Skeletal muscle tissue (tissue), 3 donors: ENCODE measurements at regions not wholly inside any gene's neighbourhood (a gene's known extent, or its start where the extent isn't known, plus 50 kb on each side); places are given as distances from the start of the nearest gene placed in this dataset.
"Not testable (repeated sequence)": the region's sequence is repeated elsewhere in the genome, so short reads cannot be mapped to it uniquely, and the experiment has no call there.

Experiments
- H3K27ac ChIP-seq: one replicate; pipeline ENCODE4 v1.7.0; 2013; ENCODE audit warnings: mild to moderate bottlenecking, low read depth, low read length, inconsistent platforms
- H3K27me3 ChIP-seq, 3 donors: one replicate each; pipeline ENCODE4 v1.7.0; 2013; ENCODE audit warnings: low read length in 3 of 3; ENCODE audit not compliant: control insufficient read depth in 3 of 3, insufficient read depth in 3 of 3
- H3K36me3 ChIP-seq, 3 donors: one replicate each; pipeline ENCODE4 v1.7.0; 2013; ENCODE audit warnings: low read length in 3 of 3; ENCODE audit not compliant: control insufficient read depth in 3 of 3, insufficient read depth in 3 of 3
- H3K4me1 ChIP-seq, 3 donors: one replicate each; pipeline ENCODE4 v1.7.0; 2013; ENCODE audit warnings: low read length in 3 of 3, mild to moderate bottlenecking in 3 of 3; ENCODE audit not compliant: control insufficient read depth in 3 of 3, insufficient read depth in 3 of 3
- H3K4me3 ChIP-seq, 3 donors: one replicate each; pipeline ENCODE4 v1.7.0; 2013; ENCODE audit warnings: low read length in 3 of 3
- H3K9ac ChIP-seq, 3 donors: one replicate each; pipeline ENCODE4 v1.7.0; 2013; ENCODE audit warnings: low read length in 3 of 3, mild to moderate bottlenecking in 3 of 3, moderate library complexity in 2 of 3, low read depth in 1 of 3
- H3K9me3 ChIP-seq, 3 donors: one replicate each; pipeline ENCODE4 v1.7.0; 2013; ENCODE audit warnings: low read length in 3 of 3; ENCODE audit not compliant: control insufficient read depth in 3 of 3
- donor health status: Osteomylitis.

GRCh38 chr1:166676981-166677380 is 162.3 kb upstream of the POGK start:
- Histone ChIP-seq H3K27me3 (no peaks in the 10 kb centered on the region), H3K9ac (no peak overlapping the region), H3K9me3 (no peaks in the 10 kb centered on the region), H3K36me3 (no peaks in the 10 kb centered on the region), H3K4me1 (no peaks in the 10 kb centered on the region), H3K27ac (no peak overlapping the region), H3K4me3 (no peak overlapping the region)

- no peak overlapping the region for H3K9ac ChIP-seq
- no peak overlapping the region for H3K4me3 ChIP-seq
- no peaks in the 10 kb centered on the region for H3K36me3 ChIP-seq
- no peaks in the 10 kb centered on the region for H3K9me3 ChIP-seq
- H3K4me1 ChIP-seq = no peaks in the 10 kb centered on the region
- H3K27ac ChIP-seq = no peak overlapping the region
- no peaks in the 10 kb centered on the region for H3K27me3 ChIP-seq
Observed at GRCh38 chr1:166679369-166679768, 159.9 kb upstream of the POGK start.

- no peaks in the 10 kb centered on the region for H3K4me1 ChIP-seq
- no peaks in the 10 kb centered on the region for H3K9me3 ChIP-seq
- H3K9ac ChIP-seq = no peak overlapping the region
- H3K27me3 ChIP-seq = no peaks in the 10 kb centered on the region
- no peak overlapping the region for H3K4me3 ChIP-seq
- H3K36me3 ChIP-seq = no peaks in the 10 kb centered on the region
- no peak overlapping the region for H3K27ac ChIP-seq
Observed at GRCh38 chr1:166682588-166682987, 156.7 kb upstream of the POGK start.

- not testable (repeated sequence) for H3K4me1 ChIP-seq, H3K9me3 ChIP-seq, H3K36me3 ChIP-seq, H3K27me3 ChIP-seq, H3K4me3 ChIP-seq, H3K27ac ChIP-seq, H3K9ac ChIP-seq
Observed at GRCh38 chr1:166684669-166685068, 154.6 kb upstream of the POGK start.

GRCh38 chr1:166685200-166685599 is 154.1 kb upstream of the POGK start:
- Histone ChIP-seq H3K9ac (no peak overlapping the region), H3K9me3 (no peaks in the 10 kb centered on the region), H3K27me3 (no peaks in the 10 kb centered on the region), H3K4me1 (no peaks in the 10 kb centered on the region), H3K36me3 (no peaks in the 10 kb centered on the region), H3K4me3 (no peak overlapping the region), H3K27ac (no peak overlapping the region)

GRCh38 chr1:166685891-166686290 is 153.4 kb upstream of the POGK start:
- H3K9ac ChIP-seq, H3K4me1 ChIP-seq, H3K4me3 ChIP-seq, H3K27me3 ChIP-seq, H3K9me3 ChIP-seq, H3K36me3 ChIP-seq, H3K27ac ChIP-seq: not testable (repeated sequence)

GRCh38 chr1:166690596-166690995 is 148.7 kb upstream of the POGK start:
- H3K4me3 ChIP-seq, H3K36me3 ChIP-seq, H3K9ac ChIP-seq, H3K27me3 ChIP-seq, H3K9me3 ChIP-seq, H3K4me1 ChIP-seq, H3K27ac ChIP-seq: not testable (repeated sequence)

- Histone ChIP-seq H3K27ac (no peak overlapping the region), H3K36me3 (no peaks in the 10 kb centered on the region), H3K9me3 (no peaks in the 10 kb centered on the region), H3K9ac (no peak overlapping the region), H3K4me1 (no peaks in the 10 kb centered on the region), H3K27me3 (no peaks in the 10 kb centered on the region), H3K4me3 (no peak overlapping the region)
Observed at GRCh38 chr1:166691476-166691875, 147.8 kb upstream of the POGK start.

- Histone ChIP-seq H3K9ac (no peak overlapping the region), H3K4me1 (no peaks in the 10 kb centered on the region), H3K9me3 (no peaks in the 10 kb centered on the region), H3K27me3 (no peaks in the 10 kb centered on the region), H3K27ac (no peak overlapping the region), H3K36me3 (no peaks in the 10 kb centered on the region), H3K4me3 (no peak overlapping the region)
Observed at GRCh38 chr1:166692346-166692745, 146.9 kb upstream of the POGK start.

- Histone ChIP-seq H3K9ac (no peak overlapping the region), H3K4me1 (no peaks in the 10 kb centered on the region), H3K4me3 (no peak overlapping the region), H3K36me3 (no peaks in the 10 kb centered on the region), H3K9me3 (no peaks in the 10 kb centered on the region), H3K27ac (no peak overlapping the region), H3K27me3 (no peaks in the 10 kb centered on the region)
Observed at GRCh38 chr1:166693158-166693557, 146.1 kb upstream of the POGK start.

GRCh38 chr1:166693673-166694297 is 145.5 kb upstream of the POGK start:
- H3K27me3 ChIP-seq = no peaks in the 10 kb centered on the region
- H3K9ac ChIP-seq = no peak overlapping the region
- no peaks in the 10 kb centered on the region for H3K9me3 ChIP-seq
- no peak overlapping the region for H3K27ac ChIP-seq
- H3K4me1 ChIP-seq = no peaks in the 10 kb centered on the region
- no peaks in the 10 kb centered on the region for H3K36me3 ChIP-seq
- H3K4me3 ChIP-seq = no peak overlapping the region
